NB4 (cell line): ENCODE measurements at regions not wholly inside any gene's neighbourhood (a gene's known extent, or its start where the extent isn't known, plus 50 kb on each side); places are given as distances from the start of the nearest gene placed in this dataset.

Source experiments
- DNase-seq: peaks from one replicate; pipeline ENCODE4 v3.0.0; 2010; ENCODE audit warnings: low read depth
- H3K4me3 ChIP-seq: one replicate; pipeline ENCODE4 v1.5.1; 2011; ENCODE audit warnings: mild to moderate bottlenecking, low read depth, low read length, moderate library complexity
- MYC ChIP-seq: IDR thresholded peaks from 2 replicates; pipeline ENCODE4 v1.6.1; 2011; ENCODE audit warnings: low read depth, low read length
- POLR2A ChIP-seq: IDR thresholded peaks from 2 replicates; pipeline ENCODE4 v1.6.1; 2011; ENCODE audit warnings: mild to moderate bottlenecking; ENCODE audit not compliant: insufficient read length; ENCODE audit errors: extremely low read depth
- TF ChIP-seq, protein P1 (sequence below): IDR thresholded peaks from one replicate; pipeline ENCODE4 v1.5.1; 2012; ENCODE audit warnings: low read depth, low read length
- TF ChIP-seq, protein P2 (sequence below): IDR thresholded peaks from 2 replicates; pipeline ENCODE4 v1.6.1; 2011; ENCODE audit warnings: low read depth, low read length

DNA sequence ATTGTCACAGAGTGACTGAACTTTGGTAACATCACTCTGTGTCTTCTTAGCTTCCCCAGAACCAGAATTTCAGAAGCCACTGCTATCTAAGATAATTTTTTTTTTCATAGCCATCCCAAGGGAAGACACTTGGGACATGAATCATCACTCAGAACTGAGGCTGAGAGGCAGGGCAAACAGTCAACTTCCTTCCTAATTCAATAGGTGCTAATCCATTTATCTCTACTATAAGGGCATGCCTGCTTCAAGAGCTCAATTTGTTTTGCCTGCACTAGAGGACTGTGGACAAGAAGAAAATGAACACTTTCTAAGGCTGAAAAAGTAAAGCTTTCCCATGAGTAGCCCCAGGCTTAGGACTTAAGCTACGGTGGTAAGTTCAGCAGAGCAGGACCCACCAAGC lies 56.7 kb upstream of the MYRIP start:
- peak; percentile 0 for DNase-seq
- TF ChIP-seq POLR2A (no peak), MYC (no peak)
- TF ChIP-seq, protein P1, sequence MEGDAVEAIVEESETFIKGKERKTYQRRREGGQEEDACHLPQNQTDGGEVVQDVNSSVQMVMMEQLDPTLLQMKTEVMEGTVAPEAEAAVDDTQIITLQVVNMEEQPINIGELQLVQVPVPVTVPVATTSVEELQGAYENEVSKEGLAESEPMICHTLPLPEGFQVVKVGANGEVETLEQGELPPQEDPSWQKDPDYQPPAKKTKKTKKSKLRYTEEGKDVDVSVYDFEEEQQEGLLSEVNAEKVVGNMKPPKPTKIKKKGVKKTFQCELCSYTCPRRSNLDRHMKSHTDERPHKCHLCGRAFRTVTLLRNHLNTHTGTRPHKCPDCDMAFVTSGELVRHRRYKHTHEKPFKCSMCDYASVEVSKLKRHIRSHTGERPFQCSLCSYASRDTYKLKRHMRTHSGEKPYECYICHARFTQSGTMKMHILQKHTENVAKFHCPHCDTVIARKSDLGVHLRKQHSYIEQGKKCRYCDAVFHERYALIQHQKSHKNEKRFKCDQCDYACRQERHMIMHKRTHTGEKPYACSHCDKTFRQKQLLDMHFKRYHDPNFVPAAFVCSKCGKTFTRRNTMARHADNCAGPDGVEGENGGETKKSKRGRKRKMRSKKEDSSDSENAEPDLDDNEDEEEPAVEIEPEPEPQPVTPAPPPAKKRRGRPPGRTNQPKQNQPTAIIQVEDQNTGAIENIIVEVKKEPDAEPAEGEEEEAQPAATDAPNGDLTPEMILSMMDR = no peak
- TF ChIP-seq, protein P2, sequence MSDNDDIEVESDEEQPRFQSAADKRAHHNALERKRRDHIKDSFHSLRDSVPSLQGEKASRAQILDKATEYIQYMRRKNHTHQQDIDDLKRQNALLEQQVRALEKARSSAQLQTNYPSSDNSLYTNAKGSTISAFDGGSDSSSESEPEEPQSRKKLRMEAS = no peak
- no peak overlapping the region for H3K4me3 ChIP-seq

DNA sequence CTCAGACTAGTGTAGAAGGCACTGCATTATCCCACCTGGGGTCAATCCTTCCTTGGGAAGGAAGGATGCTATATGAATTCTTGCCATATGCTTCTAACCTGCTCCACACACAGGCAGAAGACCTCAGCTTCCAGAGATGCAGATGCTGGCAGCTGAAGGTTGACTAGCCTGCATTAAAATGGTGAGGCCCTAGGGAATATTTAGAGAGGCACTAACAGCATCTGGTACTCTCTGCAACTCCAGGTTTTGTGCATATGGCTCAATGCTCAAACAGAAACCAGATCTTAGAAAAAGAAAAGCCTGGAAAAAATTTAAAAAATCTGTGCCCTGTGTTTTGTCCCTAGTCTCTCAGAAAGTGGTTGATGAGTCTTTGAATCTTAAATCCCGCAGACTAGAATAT lies 56.0 kb upstream of the MYRIP start:
- DNase-seq = no peak
- no peak overlapping the region for H3K4me3 ChIP-seq
- TF ChIP-seq POLR2A (no peak), MYC (no peak)
- TF ChIP-seq, protein P2 = no peak
- TF ChIP-seq, protein P1 = no peak

DNA sequence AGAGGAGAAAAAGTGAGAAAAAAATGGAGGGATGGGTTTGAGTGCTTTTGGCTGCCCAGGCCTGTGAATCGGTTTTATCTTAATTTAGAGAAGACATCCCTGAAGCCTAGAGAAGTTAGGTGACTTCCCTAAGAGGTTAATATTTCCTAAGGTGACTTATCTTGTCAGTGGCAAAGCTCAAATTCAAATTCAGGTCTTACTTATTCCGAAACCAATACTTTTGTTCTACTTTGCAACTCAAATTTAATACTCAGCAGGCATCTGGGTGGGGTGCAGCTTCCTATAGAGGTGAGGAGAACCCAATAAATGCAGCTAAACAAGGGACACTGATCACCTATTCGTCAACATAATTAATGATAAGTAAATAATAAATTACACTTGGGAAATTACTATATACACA lies 54.9 kb upstream of the MYRIP start:
- TF ChIP-seq, protein P1 = no peak
- no peak for TF ChIP-seq MYC
- TF ChIP-seq, protein P2 = no peak
- no peak for TF ChIP-seq POLR2A
- DNase-seq = no peak
- H3K4me3 ChIP-seq = no peak overlapping the region

DNA sequence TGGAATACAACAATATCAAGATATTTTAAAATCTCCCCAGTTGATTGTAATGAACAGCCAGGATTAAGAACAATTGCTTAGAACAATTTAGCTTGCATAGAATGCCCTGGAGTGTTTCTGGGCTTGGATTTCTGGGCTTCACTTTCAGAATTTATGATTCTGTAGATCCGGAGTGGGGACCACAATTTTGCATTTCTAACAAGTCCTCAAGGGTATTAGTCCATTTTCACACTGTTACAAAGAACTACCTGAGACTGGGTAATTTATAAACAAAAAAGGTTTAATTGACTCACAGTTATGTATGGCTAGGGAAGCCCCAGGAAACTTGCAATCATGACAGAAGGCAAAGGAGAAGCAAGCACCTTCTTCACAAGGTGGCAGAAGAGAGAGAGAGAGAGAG lies 54.3 kb upstream of the MYRIP start:
- no peak overlapping the region for H3K4me3 ChIP-seq
- TF ChIP-seq, protein P2 = no peak
- TF ChIP-seq MYC (no peak), POLR2A (no peak)
- TF ChIP-seq, protein P1 = no peak
- no peak for DNase-seq

DNA sequence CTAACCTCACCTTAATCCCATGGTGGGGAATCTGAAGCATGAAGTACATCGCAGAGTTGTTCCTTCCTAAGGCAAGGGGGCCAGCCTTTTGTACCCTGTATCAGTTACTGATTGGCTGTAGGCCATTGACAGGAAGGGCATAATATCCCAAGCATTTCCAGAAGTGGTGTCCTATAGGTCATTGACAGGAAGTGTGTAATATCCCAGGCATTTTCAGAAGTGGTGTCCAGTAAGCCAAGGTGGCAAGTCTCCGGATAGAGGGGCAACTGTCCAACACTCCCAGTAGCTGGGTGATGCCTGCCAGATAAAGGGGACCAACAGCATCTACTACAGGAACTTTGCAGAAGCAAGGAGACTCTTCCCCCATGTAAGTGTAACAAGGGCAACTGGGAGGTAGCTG lies 52.1 kb upstream of the MYRIP start:
- TF ChIP-seq MYC (no peak), POLR2A (no peak)
- TF ChIP-seq, protein P1 = no peak
- TF ChIP-seq, protein P2 = no peak
- H3K4me3 ChIP-seq = no peak overlapping the region
- DNase-seq = no peak
